A549 (cell line): ENCODE measurements at regions not wholly inside any gene's neighbourhood (a gene's known extent, or its start where the extent isn't known, plus 50 kb on each side); places are given as distances from the start of the nearest gene placed in this dataset.

ENCODE experiments used
- BHLHE40 ChIP-seq: IDR thresholded peaks from 2 replicates; pipeline ENCODE4 v1.6.1; 2012; ENCODE audit warnings: low read depth, low read length, inconsistent platforms
- CBX2 ChIP-seq: fragments of 200-600 bp; sonication (generic); IDR thresholded peaks from 2 replicates; pipeline ENCODE4 v1.6.1; 2016; ENCODE audit warnings: low read depth, mild to moderate bottlenecking, borderline replicate concordance
- ESRRA ChIP-seq: fragments of 150-350 bp; IDR thresholded peaks from 2 replicates; pipeline ENCODE4 v1.6.1; 2014; ENCODE audit warnings: mild to moderate bottlenecking, low read length, borderline replicate concordance
- FOSB ChIP-seq: fragments of 250-450 bp; sonication (Bioruptor Pico); IDR thresholded peaks from 2 replicates; pipeline ENCODE4 v1.5.0; 2020; ENCODE audit warnings: mild to moderate bottlenecking, moderate library complexity
- MYC ChIP-seq: IDR thresholded peaks from 2 replicates; pipeline ENCODE4 v1.6.1; 2012; ENCODE audit warnings: mild to moderate bottlenecking, inconsistent platforms, low read length, improper control_type of control experiment, borderline replicate concordance
- NPAS2 ChIP-seq: fragments of 250-450 bp; sonication (Bioruptor Pico); IDR thresholded peaks from 2 replicates; pipeline ENCODE4 v1.8.0; 2022; ENCODE audit warnings: mild to moderate bottlenecking, moderate library complexity, borderline replicate concordance
- ZNF302 ChIP-seq: fragments of 250-450 bp; sonication (Bioruptor Pico); IDR thresholded peaks from 2 replicates; pipeline ENCODE4 v1.9.0; 2021; ENCODE audit warnings: inconsistent platforms, mild to moderate bottlenecking, moderate library complexity
- TF ChIP-seq, protein P1 (sequence below): IDR thresholded peaks from 2 replicates; pipeline ENCODE4 v1.6.1; 2012
- TF ChIP-seq, protein P2 (sequence below): fragments of >200 bp; sonication (Bioruptor Twin); formaldehyde crosslinking; IDR thresholded peaks from 3 replicates; pipeline ENCODE4 v1.5.1; 2016

DNA sequence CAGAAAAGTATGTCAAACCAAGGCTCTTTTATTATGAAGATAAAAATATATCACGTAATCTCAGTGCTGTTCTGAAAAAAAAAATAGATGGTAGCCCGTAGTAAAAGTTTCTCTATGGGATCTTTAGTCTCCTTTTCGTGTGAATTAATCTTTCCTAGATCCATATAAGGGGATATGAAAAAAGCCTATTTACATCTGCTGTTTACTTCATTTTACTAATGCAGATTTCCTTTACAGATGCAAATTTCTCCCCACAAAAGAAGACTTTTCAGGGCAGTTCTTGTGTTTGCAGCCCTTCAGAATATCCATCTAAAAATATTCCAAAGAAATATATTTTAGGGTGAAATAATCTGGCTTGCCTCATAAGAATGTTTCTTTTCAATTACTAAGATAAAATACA is 1291.7 kb downstream of the ROBO1 start:
- TF ChIP-seq NPAS2 (CRISPR knock-in tag) (no peak), FOSB (CRISPR knock-in tag) (no peak), BHLHE40 (no peak), MYC (no peak), CBX2 (no peak), ESRRA (no peak), ZNF302 (CRISPR knock-in tag) (no peak)
- TF ChIP-seq, protein P1, sequence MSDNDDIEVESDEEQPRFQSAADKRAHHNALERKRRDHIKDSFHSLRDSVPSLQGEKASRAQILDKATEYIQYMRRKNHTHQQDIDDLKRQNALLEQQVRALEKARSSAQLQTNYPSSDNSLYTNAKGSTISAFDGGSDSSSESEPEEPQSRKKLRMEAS = no peak
- TF ChIP-seq, protein P2, sequence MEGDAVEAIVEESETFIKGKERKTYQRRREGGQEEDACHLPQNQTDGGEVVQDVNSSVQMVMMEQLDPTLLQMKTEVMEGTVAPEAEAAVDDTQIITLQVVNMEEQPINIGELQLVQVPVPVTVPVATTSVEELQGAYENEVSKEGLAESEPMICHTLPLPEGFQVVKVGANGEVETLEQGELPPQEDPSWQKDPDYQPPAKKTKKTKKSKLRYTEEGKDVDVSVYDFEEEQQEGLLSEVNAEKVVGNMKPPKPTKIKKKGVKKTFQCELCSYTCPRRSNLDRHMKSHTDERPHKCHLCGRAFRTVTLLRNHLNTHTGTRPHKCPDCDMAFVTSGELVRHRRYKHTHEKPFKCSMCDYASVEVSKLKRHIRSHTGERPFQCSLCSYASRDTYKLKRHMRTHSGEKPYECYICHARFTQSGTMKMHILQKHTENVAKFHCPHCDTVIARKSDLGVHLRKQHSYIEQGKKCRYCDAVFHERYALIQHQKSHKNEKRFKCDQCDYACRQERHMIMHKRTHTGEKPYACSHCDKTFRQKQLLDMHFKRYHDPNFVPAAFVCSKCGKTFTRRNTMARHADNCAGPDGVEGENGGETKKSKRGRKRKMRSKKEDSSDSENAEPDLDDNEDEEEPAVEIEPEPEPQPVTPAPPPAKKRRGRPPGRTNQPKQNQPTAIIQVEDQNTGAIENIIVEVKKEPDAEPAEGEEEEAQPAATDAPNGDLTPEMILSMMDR = no peak
